Stimulated activated CD4-positive, alpha-beta T cell treated with anti-CD3 and anti-CD28 coated beads, Interleukin-4, amount 100 ng/mL, for 24 hours (primary cell): ENCODE measurements at regions not wholly inside any gene's neighbourhood (a gene's known extent, or its start where the extent isn't known, plus 50 kb on each side); places are given as distances from the start of the nearest gene placed in this dataset.
"Not testable (repeated sequence)": the region's sequence is repeated elsewhere in the genome, so short reads cannot be mapped to it uniquely, and the experiment has no call there.

ENCODE experiments used
- DNase-seq: peaks from one replicate; pipeline ENCODE4 v3.0.0-alpha.2; 2020

- not testable (repeated sequence) for DNase-seq
Measured at GRCh38 chr3:197618408-197618807, 62.6 kb upstream of the BDH1 start.

DNA sequence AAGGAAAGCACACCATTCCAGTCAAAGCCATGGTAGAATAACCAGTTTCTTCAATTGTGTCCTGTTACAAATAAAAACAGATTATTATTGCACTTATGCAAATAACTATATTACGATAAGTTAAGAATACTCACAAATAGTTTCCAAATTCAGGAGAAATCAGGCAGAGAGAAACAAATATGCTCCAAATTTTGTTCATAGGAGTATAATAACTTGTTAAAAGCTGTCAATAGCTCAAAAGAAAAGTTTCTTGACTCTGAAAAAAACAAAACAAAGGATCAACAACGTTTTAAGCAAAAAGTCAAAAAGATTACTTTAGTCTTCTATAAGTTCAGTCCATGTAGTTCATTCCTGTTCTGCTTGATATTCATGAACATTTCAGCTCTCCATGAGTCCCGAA, 59.7 kb upstream of the BDH1 start:
- no peak for DNase-seq

GRCh38 chr3:197614134-197614533, 58.4 kb upstream of the BDH1 start:
- not testable (repeated sequence) for DNase-seq

DNA sequence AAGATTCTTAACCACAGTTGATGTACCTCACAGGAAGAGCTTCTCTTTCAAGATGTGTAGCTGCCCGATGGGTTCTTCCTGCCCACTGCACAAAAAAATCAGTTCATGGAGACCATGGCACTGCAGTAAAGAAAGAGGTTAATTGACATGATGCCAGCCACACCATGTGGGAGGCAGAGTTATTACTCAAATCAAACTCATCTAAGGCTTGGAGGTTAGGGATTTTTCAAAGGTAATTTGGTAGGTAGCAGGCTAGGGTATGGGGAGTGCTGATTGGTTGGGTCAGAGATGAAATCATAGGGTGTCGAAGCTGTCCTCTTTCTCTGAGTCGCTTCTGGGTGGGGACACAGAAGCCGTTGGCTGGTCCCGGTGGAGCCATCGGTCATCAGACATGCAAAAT, 57.4 kb upstream of the BDH1 start:
- peak; percentile 50 for DNase-seq

DNA sequence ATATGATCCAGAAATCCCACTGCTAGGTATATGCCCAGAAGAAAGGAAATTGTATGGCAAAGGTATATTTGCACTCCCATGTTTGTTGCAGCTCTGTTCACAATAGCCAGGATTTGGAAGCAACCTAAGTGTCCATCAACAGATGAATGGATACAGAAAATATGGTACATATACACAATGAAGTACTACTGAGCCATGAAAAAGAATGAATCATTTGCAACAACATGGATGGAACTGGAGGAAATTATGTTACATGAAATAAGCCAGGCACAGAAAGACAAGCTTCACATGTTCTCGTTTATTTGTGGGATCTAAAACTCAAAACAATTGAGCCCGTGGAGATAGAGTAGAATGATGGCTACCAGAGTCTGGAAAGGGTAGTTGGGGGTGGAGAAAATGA, 55.5 kb upstream of the BDH1 start:
- DNase-seq, result no peak

GRCh38 chr3:197606468-197606867, 50.7 kb upstream of the BDH1 start:
- DNase-seq, result no peak
